Activated T-cell treated with anti-CD3 and anti-CD28 coated beads, Interleukin-2, amount 50 U/mL, for 24 hours (primary cell): ENCODE measurements at regions not wholly inside any gene's neighbourhood (a gene's known extent, or its start where the extent isn't known, plus 50 kb on each side); places are given as distances from the start of the nearest gene placed in this dataset.
"Not testable (repeated sequence)": the region's sequence is repeated elsewhere in the genome, so short reads cannot be mapped to it uniquely, and the experiment has no call there.

Experiments
- DNase-seq: peaks from one replicate; pipeline ENCODE4 v3.0.0-alpha.2; 2020
- H3K27ac Mint-ChIP-seq: 2 replicates; pipeline ENCODE4 v1.8.0; 2020; ENCODE audit warnings: mild to moderate bottlenecking, mixed read lengths
- H3K27me3 Mint-ChIP-seq: 2 replicates; pipeline ENCODE4 v1.8.0; 2020; ENCODE audit warnings: mixed read lengths
- H3K36me3 Mint-ChIP-seq: 2 replicates; pipeline ENCODE4 v1.8.0; 2020; ENCODE audit warnings: low read depth, mixed read lengths
- H3K4me1 Mint-ChIP-seq: 2 replicates; pipeline ENCODE4 v1.8.0; 2020; ENCODE audit warnings: low read depth, mixed read lengths
- H3K4me3 Mint-ChIP-seq: 2 replicates; pipeline ENCODE4 v1.8.0; 2020; ENCODE audit warnings: mild to moderate bottlenecking, moderate library complexity, mixed read lengths
- H3K9me3 Mint-ChIP-seq: 2 replicates; pipeline ENCODE4 v1.8.0; 2020; ENCODE audit warnings: mixed read lengths

GRCh38 chr2:120544522-120544921 is 191.1 kb upstream of the GLI2 start:
- peaks cover 3% of the 10 kb centered on the region for H3K27me3 Mint-ChIP-seq
- H3K4me3 Mint-ChIP-seq, result no peak overlapping the region
- H3K4me1 Mint-ChIP-seq, result no peaks in the 10 kb centered on the region
- no peaks in the 10 kb centered on the region for H3K9me3 Mint-ChIP-seq
- H3K36me3 Mint-ChIP-seq, result no peaks in the 10 kb centered on the region
- H3K27ac Mint-ChIP-seq, result no peak overlapping the region
- no peak for DNase-seq

- H3K4me1 Mint-ChIP-seq, H3K36me3 Mint-ChIP-seq, H3K9me3 Mint-ChIP-seq, H3K27ac Mint-ChIP-seq, DNase-seq, H3K4me3 Mint-ChIP-seq, H3K27me3 Mint-ChIP-seq: not testable (repeated sequence)
These were observed 190.7 kb upstream of the GLI2 start for GRCh38 chr2:120545007-120545406.

GRCh38 chr2:120545521-120546047 is 190.1 kb upstream of the GLI2 start:
- DNase-seq, result no peak
- Mint-ChIP-seq H3K4me3 (no peak overlapping the region), H3K27me3 (peaks cover 3% of the 10 kb centered on the region), H3K9me3 (no peaks in the 10 kb centered on the region), H3K27ac (no peak overlapping the region), H3K36me3 (no peaks in the 10 kb centered on the region), H3K4me1 (no peaks in the 10 kb centered on the region)

- Mint-ChIP-seq H3K4me3 (no peak overlapping the region), H3K9me3 (no peaks in the 10 kb centered on the region), H3K36me3 (no peaks in the 10 kb centered on the region), H3K4me1 (no peaks in the 10 kb centered on the region), H3K27me3 (peaks cover 3% of the 10 kb centered on the region), H3K27ac (no peak overlapping the region)
- DNase-seq, result no peak
These were observed 189.4 kb upstream of the GLI2 start for GRCh38 chr2:120546048-120546864.

- Mint-ChIP-seq H3K4me1 (no peaks in the 10 kb centered on the region), H3K36me3 (no peaks in the 10 kb centered on the region), H3K4me3 (no peak overlapping the region), H3K27ac (no peak overlapping the region), H3K27me3 (peaks cover 3% of the 10 kb centered on the region), H3K9me3 (no peaks in the 10 kb centered on the region)
- no peak for DNase-seq
These were observed 188.7 kb upstream of the GLI2 start for GRCh38 chr2:120546865-120547390.

GRCh38 chr2:120547662-120548061 is 188.0 kb upstream of the GLI2 start:
- Mint-ChIP-seq H3K27ac (no peak overlapping the region), H3K4me1 (no peaks in the 10 kb centered on the region), H3K9me3 (no peaks in the 10 kb centered on the region), H3K4me3 (no peak overlapping the region), H3K36me3 (no peaks in the 10 kb centered on the region), H3K27me3 (peaks cover 3% of the 10 kb centered on the region)
- no peak for DNase-seq

GRCh38 chr2:120548627-120549608 is 186.8 kb upstream of the GLI2 start:
- no peak overlapping the region for H3K27ac Mint-ChIP-seq
- no peak for DNase-seq
- H3K4me3 Mint-ChIP-seq, result no peak overlapping the region

GRCh38 chr2:120549841-120550240 is 185.8 kb upstream of the GLI2 start:
- Mint-ChIP-seq H3K27me3 (peaks cover 20% of the 10 kb centered on the region), H3K4me3 (no peak overlapping the region), H3K4me1 (no peaks in the 10 kb centered on the region), H3K36me3 (no peaks in the 10 kb centered on the region), H3K27ac (no peak overlapping the region), H3K9me3 (no peaks in the 10 kb centered on the region)
- no peak for DNase-seq

More at GRCh38 chr2:120548627-120549608, 186.8 kb upstream of the GLI2 start:
- no peaks in the 10 kb centered on the region for H3K9me3 Mint-ChIP-seq
- no peaks in the 10 kb centered on the region for H3K36me3 Mint-ChIP-seq
- H3K4me1 Mint-ChIP-seq, result no peaks in the 10 kb centered on the region
- peaks cover 13% of the 10 kb centered on the region for H3K27me3 Mint-ChIP-seq

GRCh38 chr2:120550282-120550681 is 185.4 kb upstream of the GLI2 start:
- no peaks in the 10 kb centered on the region for H3K4me1 Mint-ChIP-seq
- DNase-seq, result no peak
- H3K27me3 Mint-ChIP-seq, result peaks cover 20% of the 10 kb centered on the region
- H3K27ac Mint-ChIP-seq, result no peak overlapping the region
- H3K9me3 Mint-ChIP-seq, result no peaks in the 10 kb centered on the region
- H3K36me3 Mint-ChIP-seq, result no peaks in the 10 kb centered on the region
- H3K4me3 Mint-ChIP-seq, result no peak overlapping the region

GRCh38 chr2:120550893-120551446 is 184.7 kb upstream of the GLI2 start:
- DNase-seq, result no peak
- Mint-ChIP-seq H3K4me3 (no peak overlapping the region), H3K36me3 (no peaks in the 10 kb centered on the region), H3K27me3 (peaks cover 24% of the 10 kb centered on the region), H3K27ac (no peak overlapping the region), H3K4me1 (no peaks in the 10 kb centered on the region), H3K9me3 (no peaks in the 10 kb centered on the region)

- DNase-seq, result no peak
- Mint-ChIP-seq H3K27ac (no peak overlapping the region), H3K4me3 (no peak overlapping the region), H3K9me3 (no peaks in the 10 kb centered on the region), H3K36me3 (no peaks in the 10 kb centered on the region), H3K27me3 (peaks cover 24% of the 10 kb centered on the region), H3K4me1 (no peaks in the 10 kb centered on the region)
These were observed 184.1 kb upstream of the GLI2 start for GRCh38 chr2:120551522-120551921.

GRCh38 chr2:120552079-120552478 is 183.6 kb upstream of the GLI2 start:
- Mint-ChIP-seq H3K4me3 (no peak overlapping the region), H3K27ac (no peak overlapping the region), H3K9me3 (no peaks in the 10 kb centered on the region), H3K27me3 (peaks cover 24% of the 10 kb centered on the region), H3K36me3 (no peaks in the 10 kb centered on the region), H3K4me1 (no peaks in the 10 kb centered on the region)
- DNase-seq, result no peak

- peak; percentile 35 for DNase-seq
- no peak overlapping the region for H3K27ac Mint-ChIP-seq
- H3K9me3 Mint-ChIP-seq, result no peaks in the 10 kb centered on the region
- peaks cover 24% of the 10 kb centered on the region for H3K27me3 Mint-ChIP-seq
- no peaks in the 10 kb centered on the region for H3K4me1 Mint-ChIP-seq
- H3K4me3 Mint-ChIP-seq, result no peak overlapping the region
- no peaks in the 10 kb centered on the region for H3K36me3 Mint-ChIP-seq
These were observed 182.7 kb upstream of the GLI2 start for GRCh38 chr2:120552800-120553481.

- no peaks in the 10 kb centered on the region for H3K36me3 Mint-ChIP-seq
- H3K4me3 Mint-ChIP-seq, result no peak overlapping the region
- H3K9me3 Mint-ChIP-seq, result no peaks in the 10 kb centered on the region
- DNase-seq, result no peak
- H3K4me1 Mint-ChIP-seq, result no peaks in the 10 kb centered on the region
- H3K27me3 Mint-ChIP-seq, result peaks cover 26% of the 10 kb centered on the region
- H3K27ac Mint-ChIP-seq, result no peak overlapping the region
These were observed 181.0 kb upstream of the GLI2 start for GRCh38 chr2:120554625-120555032.
